Thoracic aorta (tissue), 2 donors: ENCODE measurements at regions not wholly inside any gene's neighbourhood (a gene's known extent, or its start where the extent isn't known, plus 50 kb on each side); places are given as distances from the start of the nearest gene placed in this dataset.

ENCODE experiments used
- ATAC-seq: fragments of 150-250 bp; one replicate; pipeline ENCODE4 v1.8.0; 2017; ENCODE audit warnings: low read depth; ENCODE audit not compliant: insufficient number of reproducible peaks, low FRiP score
- DNase-seq: peaks from one replicate; pipeline ENCODE4 v3.0.0-alpha.2; 2020; ENCODE audit warnings: low spot score
- H3K27ac ChIP-seq, 2 donors: fragments of 200-600 bp; sonication (generic); 1 replicate in 1 of 2; 2 replicates in 1 of 2; pipeline ENCODE4 v1.5.1; 2016; ENCODE audit warnings: mild to moderate bottlenecking in 2 of 2, moderate library complexity in 2 of 2
- H3K27me3 ChIP-seq: fragments of 200-600 bp; sonication (generic); replicated peaks from 2 replicates; pipeline ENCODE4 v1.6.0; 2016; ENCODE audit warnings: mild to moderate bottlenecking; ENCODE audit not compliant: insufficient read depth
- H3K36me3 ChIP-seq: fragments of 200-600 bp; sonication (generic); one replicate; pipeline ENCODE4 v1.5.1; 2016
- H3K4me1 ChIP-seq, 2 donors: fragments of 200-600 bp; sonication (generic); 1 replicate in 1 of 2; 2 replicates in 1 of 2; pipeline versions ENCODE4 v1.5.1 to v1.6.0; 2016; ENCODE audit warnings: low read depth in 2 of 2, mild to moderate bottlenecking in 1 of 2; ENCODE audit not compliant: control insufficient read depth in 1 of 2
- H3K4me3 ChIP-seq: fragments of 200-600 bp; sonication (generic); 2 replicates; pipeline ENCODE4 v1.5.1; 2016; ENCODE audit warnings: mild to moderate bottlenecking
- H3K9me3 ChIP-seq: fragments of 200-600 bp; sonication (generic); 2 replicates; pipeline ENCODE4 v1.5.1; 2016
- CTCF ChIP-seq: fragments of 200-600 bp; sonication (generic); IDR thresholded peaks from one replicate; pipeline ENCODE4 v1.5.1; 2019; ENCODE audit warnings: antibody characterized with exemption

GRCh38 chr6:164578616-164579015 is 730.8 kb downstream of the C6orf118 start:
- no peak for ATAC-seq
- no peaks in the 10 kb centered on the region for H3K4me1 ChIP-seq
- TF ChIP-seq CTCF, result no peak
- H3K27ac ChIP-seq, result no peak overlapping the region
- H3K4me3 ChIP-seq, result no peak overlapping the region
- no peaks in the 10 kb centered on the region for H3K27me3 ChIP-seq
- H3K36me3 ChIP-seq, result no peaks in the 10 kb centered on the region
- H3K9me3 ChIP-seq, result no peaks in the 10 kb centered on the region
- no peak for DNase-seq

DNA sequence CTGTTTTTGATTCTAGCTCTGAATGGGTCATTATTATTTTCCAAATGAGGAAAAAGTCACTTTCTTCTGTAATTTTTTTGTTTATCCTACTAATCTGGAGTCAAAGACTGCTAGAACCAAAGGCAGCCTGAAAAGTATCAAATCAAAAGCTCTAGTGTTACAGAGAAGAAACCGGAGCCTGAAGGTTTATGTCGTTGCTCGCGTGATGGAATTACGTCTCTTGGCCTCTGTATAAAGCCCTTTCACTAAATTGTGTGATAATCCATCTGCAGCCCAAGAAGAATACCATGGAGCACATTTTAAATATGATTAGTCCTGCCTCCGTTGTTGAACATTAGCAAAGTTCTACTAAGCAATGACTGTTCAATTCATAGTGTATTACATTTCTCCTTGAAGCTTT is 738.6 kb downstream of the C6orf118 start:
- ATAC-seq (no peak), DNase-seq (no peak)
- Histone ChIP-seq H3K36me3 (no peaks in the 10 kb centered on the region), H3K27ac (no peak overlapping the region), H3K9me3 (no peaks in the 10 kb centered on the region), H3K27me3 (no peaks in the 10 kb centered on the region), H3K4me3 (no peak overlapping the region), H3K4me1 (no peaks in the 10 kb centered on the region)
- TF ChIP-seq CTCF, result no peak

DNA sequence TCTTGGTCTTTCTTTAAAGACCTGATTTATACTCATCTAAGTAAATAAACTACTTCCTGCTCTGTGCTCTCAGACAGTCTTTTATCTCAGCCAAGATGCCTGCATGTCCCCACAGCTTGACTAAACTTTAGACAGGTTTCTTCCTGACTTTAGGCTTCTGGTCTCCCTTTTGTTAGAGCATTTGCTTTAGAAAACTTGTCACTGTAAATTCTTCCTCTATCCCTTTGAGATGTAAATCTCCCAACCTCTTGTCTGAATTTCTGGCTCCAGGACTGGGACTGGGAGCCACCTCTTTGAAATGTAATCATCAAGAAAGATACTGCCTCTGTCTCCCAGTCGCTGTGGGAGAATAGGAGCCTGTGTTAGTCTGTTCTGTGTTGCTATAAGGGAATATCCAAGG is 739.9 kb downstream of the C6orf118 start:
- Histone ChIP-seq H3K4me1 (no peaks in the 10 kb centered on the region), H3K4me3 (no peak overlapping the region), H3K27me3 (no peaks in the 10 kb centered on the region), H3K27ac (no peak overlapping the region), H3K36me3 (no peaks in the 10 kb centered on the region), H3K9me3 (no peaks in the 10 kb centered on the region)
- TF ChIP-seq CTCF, result no peak
- ATAC-seq, result no peak
- DNase-seq, result no peak

DNA sequence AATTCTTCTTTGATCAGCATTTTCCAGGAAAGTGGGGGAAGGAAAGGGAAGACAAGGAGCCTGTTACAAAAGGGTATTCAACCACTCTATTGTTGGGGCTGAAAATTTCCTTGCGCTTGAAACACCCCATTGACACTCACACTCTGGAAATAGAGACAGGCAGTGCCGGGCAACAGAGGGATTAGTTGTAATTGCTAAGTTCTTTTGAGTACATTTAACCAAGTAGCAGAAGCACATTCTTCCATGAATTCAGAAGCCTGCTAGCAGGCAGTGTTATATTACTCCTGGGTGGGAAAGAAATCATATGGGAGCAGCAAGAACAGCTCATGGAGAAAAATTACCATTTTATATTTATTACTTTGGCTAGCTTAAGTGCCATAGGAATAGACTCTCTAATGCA is 745.5 kb downstream of the C6orf118 start:
- Histone ChIP-seq H3K27ac (no peak overlapping the region), H3K27me3 (no peaks in the 10 kb centered on the region), H3K4me1 (no peaks in the 10 kb centered on the region), H3K9me3 (no peaks in the 10 kb centered on the region), H3K36me3 (no peaks in the 10 kb centered on the region), H3K4me3 (no peak overlapping the region)
- DNase-seq (no peak), ATAC-seq (no peak)
- no peak for TF ChIP-seq CTCF

DNA sequence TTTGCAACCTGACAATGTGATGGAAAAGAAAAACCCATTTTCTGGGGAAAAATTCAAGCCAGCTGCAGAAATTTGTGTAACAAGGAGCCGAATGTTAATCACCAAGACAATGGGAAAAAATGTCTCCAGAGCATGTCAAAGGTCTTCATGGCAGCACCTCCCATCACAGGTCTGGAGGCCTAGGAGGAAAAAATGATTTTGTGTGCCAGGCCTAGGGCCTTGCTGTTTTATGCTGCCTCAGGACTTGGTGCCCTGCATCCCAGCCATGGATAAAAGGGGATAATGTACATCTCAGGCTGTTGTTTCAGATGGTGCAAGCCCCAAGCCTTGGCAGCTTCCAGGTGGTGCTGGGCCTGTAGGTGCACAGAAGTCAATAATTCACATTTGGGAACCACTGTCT is 747.7 kb downstream of the C6orf118 start:
- no peaks in the 10 kb centered on the region for H3K27me3 ChIP-seq
- H3K36me3 ChIP-seq, result no peaks in the 10 kb centered on the region
- no peak overlapping the region for H3K4me3 ChIP-seq

More for the DNA sequence above, 747.7 kb downstream of the C6orf118 start:
- no peak for TF ChIP-seq CTCF
- Histone ChIP-seq H3K27ac (no peak overlapping the region), H3K4me1 (no peaks in the 10 kb centered on the region), H3K9me3 (no peaks in the 10 kb centered on the region)
- ATAC-seq (no peak), DNase-seq (no peak)
